Hepatocyte (in vitro differentiated cells): ENCODE measurements at regions not wholly inside any gene's neighbourhood (a gene's known extent, or its start where the extent isn't known, plus 50 kb on each side); places are given as distances from the start of the nearest gene placed in this dataset.

ENCODE experiments used
- CTCF ChIP-seq: fragments of 200-600 bp; sonication (generic); IDR thresholded peaks from 2 replicates; pipeline ENCODE4 v1.5.1; 2016; ENCODE audit warnings: antibody characterized with exemption, mild to moderate bottlenecking; ENCODE audit not compliant: poor library complexity
- EZH2 ChIP-seq: fragments of 200-600 bp; sonication (generic); IDR thresholded peaks from 2 replicates; pipeline ENCODE4 v1.6.1; 2016; ENCODE audit warnings: antibody characterized with exemption, mild to moderate bottlenecking, borderline replicate concordance
- EZH2phosphoT487 ChIP-seq: fragments of 200-600 bp; sonication (generic); IDR thresholded peaks from one replicate; pipeline ENCODE4 v1.6.1; 2018; ENCODE audit warnings: antibody characterized with exemption, mild to moderate bottlenecking, low read depth, moderate library complexity; ENCODE audit not compliant: unreplicated experiment, severe bottlenecking

- no peak for TF ChIP-seq EZH2
- no peak for TF ChIP-seq CTCF
- TF ChIP-seq EZH2phosphoT487, result no peak
These were observed 138.3 kb downstream of the HSD17B3 start for GRCh38 chr9:96163712-96164111.
